ENCODE measurements at regions not wholly inside any gene's neighbourhood (a gene's known extent, or its start where the extent isn't known, plus 50 kb on each side); places are given as distances from the start of the nearest gene placed in this dataset.

GRCh38 chr7:25967278-25968204 is 184.5 kb upstream of the NFE2L3 start:
- no peaks in the 10 kb centered on the region for H3K9me2 ChIP-seq (ENCODE audit: insufficient read depth)
- H2AFZ ChIP-seq, result no peak overlapping the region
- POLR2A ChIA-PET (ENCODE audit: unreplicated experiment), result no interaction called here
- no peak overlapping the region for H3K27ac ChIP-seq
- BruUV-seq (replicated peaks), result no TSS peak
- 0 out of 2 replicates have a peak, but pooled peaks cover 10% of the 10 kb centered on the region for H3K4me1 ChIP-seq (replicated peaks; ENCODE audit: insufficient read depth)
- no peak overlapping the region for H3K4me2 ChIP-seq
- no peak for TF ChIP-seq CTCF (conservative IDR thresholded peaks at IDR 0.05)
- no peak for TF ChIP-seq EZH2 (IDR thresholded peaks at IDR 0.05; ENCODE audit: low read depth)
- no peak for DNase-seq
- no peaks in the 10 kb centered on the region for H4K20me1 ChIP-seq (ENCODE audit: insufficient read depth)
- H3K79me2 ChIP-seq (ENCODE audit: low read depth), result no peaks in the 10 kb centered on the region
- H3K27me3 ChIP-seq (ENCODE audit: insufficient read depth, low read depth), result peaks cover 9% of the 10 kb centered on the region; the same call in 1 of the 2 replicates
- CTCF ChIA-PET, result no interaction called here
- no peak overlapping the region for H3K4me3 ChIP-seq
- no peaks in the 10 kb centered on the region for H3F3A ChIP-seq (ENCODE audit: insufficient read depth, low read depth)
- no peaks in the 10 kb centered on the region for H3K9me3 ChIP-seq (ENCODE audit: insufficient read depth, low read depth)
- intact Hi-C loops (cut with micrococcal nuclease; ENCODE audit: unreplicated experiment), result no loop called here
- H3K36me3 ChIP-seq (ENCODE audit: low read depth), result no peaks in the 10 kb centered on the region

DNA sequence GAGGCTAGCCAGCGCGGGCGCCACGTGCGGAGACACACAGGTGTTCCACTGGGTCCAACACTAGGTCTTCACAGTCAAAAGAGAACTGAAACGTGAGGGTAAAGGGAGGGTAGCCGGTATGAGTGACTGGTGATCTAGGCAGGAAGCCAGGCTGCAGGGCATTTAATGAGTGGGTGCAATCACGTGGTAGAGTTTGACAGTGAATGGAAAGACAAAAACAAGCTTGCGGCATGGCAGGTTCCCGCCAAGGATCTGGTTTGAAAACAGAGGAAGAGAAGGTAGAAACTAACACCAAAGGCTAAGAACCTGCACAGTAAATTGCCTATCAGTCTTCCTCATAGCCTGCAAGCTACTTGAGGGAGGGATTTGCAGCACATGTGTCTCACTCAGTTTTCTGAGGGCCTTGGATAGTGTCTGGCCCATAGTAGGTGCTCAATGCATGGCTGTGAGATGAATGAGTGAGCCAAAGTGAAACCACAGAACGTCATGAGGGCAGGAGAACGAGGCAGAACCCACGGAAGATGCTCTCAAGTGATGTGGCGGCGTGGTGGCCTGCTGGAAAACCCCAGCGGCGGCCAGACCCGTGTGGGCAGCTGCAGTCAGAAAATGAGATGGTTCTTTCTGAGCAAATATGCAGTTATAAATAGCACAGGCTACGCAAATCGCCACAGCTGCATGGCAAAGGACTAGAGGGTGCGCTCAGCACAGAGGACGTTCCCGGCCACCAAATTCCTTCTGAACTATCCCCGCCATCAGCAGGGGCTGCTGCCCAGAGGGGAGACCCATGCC is 183.6 kb upstream of the NFE2L3 start:
- Histone ChIP-seq H2AFZ (no peak overlapping the region), H3K36me3 (ENCODE audit: low read depth) (no peaks in the 10 kb centered on the region), H3K4me2 (no peak overlapping the region), H3K9me3 (ENCODE audit: insufficient read depth, low read depth) (no peaks in the 10 kb centered on the region), H3K4me3 (no peak overlapping the region), H3K4me1 (replicated peaks; ENCODE audit: insufficient read depth) (0 out of 2 replicates have a peak, but pooled peaks cover 10% of the 10 kb centered on the region), H3K27ac (no peak overlapping the region), H3K27me3 (ENCODE audit: insufficient read depth, low read depth) (peaks cover 9% of the 10 kb centered on the region; the same call in 1 of the 2 replicates), H3K79me2 (ENCODE audit: low read depth) (no peaks in the 10 kb centered on the region), H3K9me2 (ENCODE audit: insufficient read depth) (no peaks in the 10 kb centered on the region), H3F3A (ENCODE audit: insufficient read depth, low read depth) (no peaks in the 10 kb centered on the region), H4K20me1 (ENCODE audit: insufficient read depth) (no peaks in the 10 kb centered on the region)
- BruUV-seq (replicated peaks), result no TSS peak
- TF ChIP-seq CTCF (conservative IDR thresholded peaks at IDR 0.05) (no peak), EZH2 (IDR thresholded peaks at IDR 0.05; ENCODE audit: low read depth) (no peak)
- POLR2A ChIA-PET (ENCODE audit: unreplicated experiment), result no interaction called here
- CTCF ChIA-PET, result no interaction called here
- DNase-seq, result no peak
- intact Hi-C loops (cut with micrococcal nuclease; ENCODE audit: unreplicated experiment), result no loop called here

GRCh38 chr7:25970356-25970755 is 181.6 kb upstream of the NFE2L3 start:
- Histone ChIP-seq H3K79me2 (ENCODE audit: low read depth) (no peaks in the 10 kb centered on the region), H3K9me3 (ENCODE audit: insufficient read depth, low read depth) (no peaks in the 10 kb centered on the region), H3K27ac (no peak overlapping the region), H3K4me2 (no peak overlapping the region), H2AFZ (no peak overlapping the region), H3K4me1 (replicated peaks; ENCODE audit: insufficient read depth) (0 out of 2 replicates have a peak, but pooled peaks cover 4% of the 10 kb centered on the region), H3K36me3 (ENCODE audit: low read depth) (no peaks in the 10 kb centered on the region), H4K20me1 (ENCODE audit: insufficient read depth) (no peaks in the 10 kb centered on the region), H3K27me3 (ENCODE audit: insufficient read depth, low read depth) (peaks cover under 1% of the 10 kb centered on the region; the same call in 1 of the 2 replicates), H3K9me2 (ENCODE audit: insufficient read depth) (no peaks in the 10 kb centered on the region), H3K4me3 (no peak overlapping the region), H3F3A (ENCODE audit: insufficient read depth, low read depth) (no peaks in the 10 kb centered on the region)
- DNase-seq, result no peak
- CTCF ChIA-PET, result no interaction called here
- no peak for TF ChIP-seq CTCF (conservative IDR thresholded peaks at IDR 0.05)
- TF ChIP-seq EZH2 (IDR thresholded peaks at IDR 0.05; ENCODE audit: low read depth), result no peak
- no TSS peak for BruUV-seq (replicated peaks)
- intact Hi-C loops (cut with micrococcal nuclease; ENCODE audit: unreplicated experiment), result no loop called here
- POLR2A ChIA-PET (ENCODE audit: unreplicated experiment), result no interaction called here
